ENCODE measurements at regions not wholly inside any gene's neighbourhood (a gene's known extent, or its start where the extent isn't known, plus 50 kb on each side); places are given as distances from the start of the nearest gene placed in this dataset.

DNA sequence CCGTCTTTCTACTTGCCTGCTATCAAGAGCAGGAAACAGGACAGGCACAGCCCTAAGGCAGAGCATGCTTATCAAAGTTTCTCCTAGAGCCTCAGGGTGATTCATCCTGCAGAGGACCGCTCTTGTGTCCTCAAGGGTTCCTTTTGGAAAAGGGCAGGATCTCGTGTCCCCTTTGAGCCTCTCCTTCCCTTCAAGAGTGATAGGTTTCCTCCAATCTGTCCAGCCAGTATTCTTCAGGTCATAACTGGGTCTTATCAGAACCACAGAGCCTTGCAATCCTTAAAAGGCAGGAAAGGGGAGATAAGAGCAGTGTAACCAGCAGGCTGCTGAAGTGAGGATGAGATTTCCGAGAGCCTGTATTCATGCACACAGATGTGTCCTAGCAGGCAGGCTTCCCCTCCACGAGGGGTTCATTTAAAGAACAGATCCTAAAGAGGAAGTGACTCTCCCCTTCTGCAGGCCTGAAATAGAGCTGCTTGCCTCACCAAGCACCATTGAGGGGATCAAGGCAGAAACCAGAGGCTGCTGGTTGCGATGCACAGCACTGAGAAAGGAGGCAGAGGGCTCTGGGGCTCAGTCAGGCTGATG lies 90.5 kb upstream of the SVIL start:
- TF ChIP-seq, protein P1, sequence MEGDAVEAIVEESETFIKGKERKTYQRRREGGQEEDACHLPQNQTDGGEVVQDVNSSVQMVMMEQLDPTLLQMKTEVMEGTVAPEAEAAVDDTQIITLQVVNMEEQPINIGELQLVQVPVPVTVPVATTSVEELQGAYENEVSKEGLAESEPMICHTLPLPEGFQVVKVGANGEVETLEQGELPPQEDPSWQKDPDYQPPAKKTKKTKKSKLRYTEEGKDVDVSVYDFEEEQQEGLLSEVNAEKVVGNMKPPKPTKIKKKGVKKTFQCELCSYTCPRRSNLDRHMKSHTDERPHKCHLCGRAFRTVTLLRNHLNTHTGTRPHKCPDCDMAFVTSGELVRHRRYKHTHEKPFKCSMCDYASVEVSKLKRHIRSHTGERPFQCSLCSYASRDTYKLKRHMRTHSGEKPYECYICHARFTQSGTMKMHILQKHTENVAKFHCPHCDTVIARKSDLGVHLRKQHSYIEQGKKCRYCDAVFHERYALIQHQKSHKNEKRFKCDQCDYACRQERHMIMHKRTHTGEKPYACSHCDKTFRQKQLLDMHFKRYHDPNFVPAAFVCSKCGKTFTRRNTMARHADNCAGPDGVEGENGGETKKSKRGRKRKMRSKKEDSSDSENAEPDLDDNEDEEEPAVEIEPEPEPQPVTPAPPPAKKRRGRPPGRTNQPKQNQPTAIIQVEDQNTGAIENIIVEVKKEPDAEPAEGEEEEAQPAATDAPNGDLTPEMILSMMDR (IDR thresholded peaks at IDR 0.05): no peak
- no peak for TF ChIP-seq POLR2A (IDR thresholded peaks at IDR 0.05)
